GM18519 (cell line): ENCODE measurements at regions not wholly inside any gene's neighbourhood (a gene's known extent, or its start where the extent isn't known, plus 50 kb on each side); places are given as distances from the start of the nearest gene placed in this dataset.
"Not testable (repeated sequence)": the region's sequence is repeated elsewhere in the genome, so short reads cannot be mapped to it uniquely, and the experiment has no call there.

Source experiments
- ATAC-seq: cut with Tn5 transposase; IDR thresholded peaks from one replicate; pipeline ENCODE4 v1.9.1; 2021; ENCODE audit warnings: mild to moderate bottlenecking, moderate library complexity; ENCODE audit not compliant: unreplicated experiment, low FRiP score

- no peak for ATAC-seq
Observed at GRCh38 chr10:52597189-52597863, 175.3 kb downstream of the MBL2 start.

DNA sequence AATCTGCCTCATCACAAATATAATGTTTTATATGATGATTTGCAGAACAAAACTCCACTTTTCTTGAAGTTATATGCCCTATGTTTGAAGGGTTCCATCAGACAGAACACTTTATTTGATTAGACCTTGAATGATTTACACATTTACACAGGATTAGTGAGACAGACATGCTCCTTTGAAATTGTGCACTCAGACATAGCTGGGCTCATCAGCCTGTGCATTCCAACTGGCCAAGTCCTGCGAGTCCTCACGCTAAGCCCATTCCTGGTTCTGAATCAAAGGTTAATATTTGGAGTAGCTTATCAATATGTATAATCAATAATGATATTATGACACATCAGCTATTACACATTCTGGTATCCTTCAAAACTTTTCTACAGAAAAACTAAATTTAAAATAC lies 173.6 kb downstream of the MBL2 start:
- ATAC-seq: no peak

- no peak for ATAC-seq
Observed at GRCh38 chr10:52599551-52600200, 172.9 kb downstream of the MBL2 start.

DNA sequence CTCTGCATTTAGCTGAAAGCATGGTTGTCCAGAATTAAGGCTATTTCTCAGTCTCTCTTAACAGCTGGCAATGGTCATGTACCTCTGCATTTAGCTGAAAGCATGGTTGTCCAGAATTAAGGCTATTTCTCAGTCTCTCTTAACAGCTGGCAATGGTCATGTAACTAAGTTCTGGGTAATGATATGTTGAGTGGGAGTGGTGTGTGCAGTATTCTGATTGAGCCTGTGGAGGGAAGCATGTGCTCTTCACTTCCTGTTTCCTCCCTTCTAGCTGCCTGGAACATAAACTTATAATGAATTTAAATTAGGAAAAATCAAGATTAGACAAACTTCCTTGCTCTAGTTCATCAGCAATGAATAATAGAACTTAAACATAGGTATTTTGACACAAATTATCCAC lies 168.5 kb downstream of the MBL2 start:
- ATAC-seq: not testable (repeated sequence)

GRCh38 chr10:52609071-52609470 lies 163.5 kb downstream of the MBL2 start:
- no peak for ATAC-seq

DNA sequence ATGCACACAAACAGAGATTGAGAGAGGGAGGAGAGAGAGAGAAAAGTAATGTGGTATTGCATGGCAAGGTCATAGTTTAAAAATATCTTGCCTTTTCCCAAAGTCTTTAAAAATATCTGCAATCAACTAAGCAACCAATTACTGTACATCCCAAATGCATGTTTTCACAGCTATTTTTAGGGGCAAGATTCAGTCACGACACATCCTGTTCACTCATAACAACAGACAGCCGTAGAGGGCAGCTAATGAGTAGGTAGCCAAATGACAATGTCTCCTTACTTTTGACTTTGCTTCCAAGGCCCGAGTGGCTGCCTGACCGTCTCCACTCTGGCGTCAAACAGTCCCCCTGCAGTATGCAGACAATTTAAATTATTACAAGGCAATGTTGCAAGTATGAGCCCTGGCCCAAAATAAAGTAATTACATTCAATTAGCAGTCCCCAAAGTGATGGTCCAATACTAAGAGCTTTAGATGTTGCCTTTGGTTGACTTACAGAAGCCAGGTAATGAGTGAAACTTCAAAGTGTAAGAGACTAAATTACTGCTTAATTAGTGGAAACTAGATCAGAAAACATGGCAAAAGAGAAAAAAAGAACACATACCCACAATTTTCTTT lies 162.9 kb downstream of the MBL2 start:
- no peak for ATAC-seq

- no peak for ATAC-seq
Observed at GRCh38 chr10:52615331-52615730, 157.3 kb downstream of the MBL2 start.

- ATAC-seq: no peak
Observed at GRCh38 chr10:52615756-52616394, 156.7 kb downstream of the MBL2 start.

GRCh38 chr10:52616395-52616764 lies 156.2 kb downstream of the MBL2 start:
- ATAC-seq: no peak

DNA sequence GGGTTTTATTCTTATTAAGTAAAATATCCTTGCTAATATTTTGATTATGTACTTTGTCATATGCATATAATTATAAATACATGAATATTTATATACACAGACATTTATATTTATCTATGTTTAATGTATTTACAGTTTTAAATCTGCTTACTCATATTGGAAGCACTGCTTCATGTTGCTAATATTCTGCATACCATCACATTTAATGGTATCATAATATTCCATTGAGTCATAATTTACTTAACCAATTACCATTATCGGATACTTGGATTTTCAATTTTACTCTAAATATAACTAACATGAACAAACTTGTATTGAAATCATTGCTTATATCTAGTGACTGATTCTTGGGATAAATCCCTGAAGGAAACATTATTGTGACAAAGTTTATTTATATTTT lies 155.2 kb downstream of the MBL2 start:
- no peak for ATAC-seq

DNA sequence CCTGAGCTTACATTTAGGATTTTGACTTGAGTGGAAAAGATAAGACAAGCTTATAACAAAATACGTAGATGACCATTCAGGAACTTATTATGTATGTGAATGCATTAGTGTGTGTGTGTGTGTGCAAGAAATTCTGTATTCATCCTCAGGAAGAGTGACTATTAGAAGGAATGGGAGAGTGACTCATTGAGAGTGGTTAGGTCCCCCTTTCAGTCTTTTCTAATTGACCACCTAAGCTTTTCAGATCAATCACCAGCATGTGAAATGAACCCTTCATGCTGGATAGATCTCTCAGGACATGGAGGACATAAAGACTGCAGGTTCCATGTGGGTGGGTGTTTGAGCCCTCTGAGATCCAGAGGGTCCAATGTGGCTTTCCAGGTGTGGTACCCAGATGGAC lies 153.5 kb downstream of the MBL2 start:
- no peak for ATAC-seq

DNA sequence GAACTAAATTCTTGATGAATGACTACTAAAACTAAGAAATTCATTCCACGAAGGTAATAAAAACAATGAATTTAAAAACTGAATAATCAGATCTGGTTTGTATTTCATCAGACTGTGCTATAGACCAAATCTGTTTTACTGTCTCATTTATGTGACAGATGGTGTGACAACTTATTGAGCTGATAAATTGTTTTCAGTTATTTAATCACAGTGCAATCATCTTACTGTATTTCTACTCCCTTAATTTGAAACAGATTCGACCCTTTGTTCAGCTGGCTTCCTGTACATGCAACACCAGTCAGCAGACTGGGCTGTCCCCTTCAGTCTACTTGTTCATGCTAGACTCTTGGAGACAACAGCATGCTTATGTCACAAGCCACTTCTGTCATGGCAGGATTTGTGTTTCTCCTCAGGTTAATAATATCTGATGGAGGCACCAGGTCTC lies 150.9 kb downstream of the MBL2 start:
- ATAC-seq: no peak

DNA sequence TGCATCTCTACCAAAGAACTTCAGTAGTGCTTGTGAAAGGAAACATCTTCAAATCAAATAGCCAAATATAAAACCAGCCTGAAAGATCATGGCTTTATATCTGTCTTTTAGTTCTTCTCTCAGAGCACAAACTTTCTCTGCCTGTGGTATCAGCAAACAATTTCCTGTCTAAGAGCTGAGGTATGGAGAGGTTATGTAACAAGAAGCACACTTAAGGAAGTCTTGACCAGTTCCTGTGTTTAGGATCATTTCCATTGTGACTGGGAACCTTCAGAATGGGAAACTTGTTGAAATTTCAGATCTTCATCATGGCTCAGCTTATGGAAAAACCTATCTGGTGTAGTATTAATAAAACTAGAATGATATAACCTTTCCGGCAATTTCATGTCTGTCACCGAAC lies 148.8 kb downstream of the MBL2 start:
- no peak for ATAC-seq

GRCh38 chr10:52627279-52627678 lies 145.3 kb downstream of the MBL2 start:
- ATAC-seq: no peak

DNA sequence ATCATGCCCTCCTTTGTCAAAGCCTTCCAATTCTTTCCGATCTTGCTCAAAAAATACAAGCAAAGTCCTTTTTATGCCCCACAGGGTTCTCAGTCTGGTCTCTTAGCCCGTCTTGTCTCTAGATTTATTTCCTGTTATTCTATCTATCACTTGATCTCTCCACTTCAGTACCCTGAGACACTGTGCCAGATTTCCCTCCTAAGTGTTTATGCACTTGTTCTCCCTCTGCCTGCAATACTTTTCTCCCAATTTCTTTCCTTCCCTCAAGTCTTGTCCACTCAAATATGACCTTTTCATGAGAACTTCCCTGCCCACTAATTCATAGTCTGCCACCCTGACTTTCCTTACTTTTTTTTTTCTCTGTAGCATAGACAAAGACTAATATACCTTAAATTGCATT lies 141.4 kb downstream of the MBL2 start:
- no peak for ATAC-seq

DNA sequence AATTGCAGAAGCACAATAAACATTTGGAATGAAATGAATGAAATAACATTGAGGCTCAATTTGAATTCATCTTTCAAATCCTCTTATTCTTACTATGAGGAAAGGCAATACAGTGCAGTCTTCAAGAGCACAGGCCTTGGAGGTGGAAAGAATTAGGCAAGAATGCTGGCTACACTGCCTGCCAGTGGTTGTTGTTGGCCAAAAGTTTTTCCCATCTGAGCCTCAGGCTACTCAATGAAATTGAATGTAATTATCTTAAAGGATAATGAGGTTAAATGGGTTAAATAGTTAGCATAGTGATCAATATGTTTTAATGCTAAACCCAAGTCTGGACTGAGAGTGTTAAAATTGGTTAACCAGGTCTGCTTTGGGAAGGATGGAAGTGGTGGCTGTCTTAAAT lies 140.9 kb downstream of the MBL2 start:
- ATAC-seq: no peak

DNA sequence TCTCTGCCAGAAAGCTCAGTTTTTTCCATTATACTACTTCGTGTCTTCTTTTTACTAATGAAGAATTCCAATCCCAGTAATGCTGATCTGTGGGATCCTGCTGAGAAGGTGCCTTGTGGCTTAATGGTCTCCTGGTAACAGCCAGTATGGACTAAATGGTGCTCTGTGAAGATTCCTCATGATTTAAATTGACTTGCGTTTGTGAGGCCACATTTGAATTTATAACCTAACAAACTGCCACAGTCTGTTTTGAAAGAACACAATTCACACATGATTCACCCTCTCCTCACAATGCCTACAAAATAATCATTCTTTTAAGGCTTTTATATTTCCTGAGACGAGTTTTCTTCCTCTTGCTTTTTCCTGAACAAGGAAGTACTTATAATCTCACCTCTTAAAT lies 140.0 kb downstream of the MBL2 start:
- ATAC-seq: no peak

- no peak for ATAC-seq
Observed at GRCh38 chr10:52633266-52633665, 139.3 kb downstream of the MBL2 start.

DNA sequence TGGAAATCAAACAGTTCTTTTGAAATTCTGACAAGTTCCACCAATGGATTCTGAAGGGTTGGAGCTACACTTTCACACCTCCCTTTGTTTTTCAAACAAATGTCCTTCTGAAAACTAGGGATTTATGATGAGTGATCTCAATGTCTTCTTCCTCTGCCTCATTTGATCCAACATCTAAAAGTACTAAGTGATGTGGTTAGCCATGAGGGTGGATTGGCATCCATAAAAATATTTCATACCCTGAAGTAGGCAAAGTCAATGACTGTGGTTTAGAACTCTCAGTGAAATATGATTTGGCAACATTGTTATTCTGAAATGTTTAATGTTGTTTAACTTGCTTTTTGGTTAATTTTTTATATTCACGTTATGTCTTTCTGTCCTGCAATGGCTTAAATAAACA lies 136.9 kb downstream of the MBL2 start:
- ATAC-seq: no peak

DNA sequence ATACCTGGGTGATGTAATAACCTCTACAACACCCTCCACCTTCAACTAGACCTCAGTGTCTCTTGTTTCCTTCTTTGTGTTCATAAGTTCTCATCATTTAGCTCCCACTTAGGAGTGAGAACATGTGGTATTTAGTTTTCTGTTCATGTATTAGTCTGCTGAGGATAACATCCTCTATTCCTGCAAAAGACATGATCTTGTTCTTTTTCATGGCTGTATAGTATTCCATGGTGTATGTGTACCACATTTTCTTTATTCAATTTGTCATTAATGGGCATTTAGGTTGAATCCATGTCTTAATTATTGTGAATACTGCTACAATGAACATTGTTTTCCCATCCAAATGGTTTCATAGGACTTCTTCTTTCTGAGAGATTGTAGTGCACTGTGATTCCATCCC lies 135.7 kb downstream of the MBL2 start:
- ATAC-seq: no peak

DNA sequence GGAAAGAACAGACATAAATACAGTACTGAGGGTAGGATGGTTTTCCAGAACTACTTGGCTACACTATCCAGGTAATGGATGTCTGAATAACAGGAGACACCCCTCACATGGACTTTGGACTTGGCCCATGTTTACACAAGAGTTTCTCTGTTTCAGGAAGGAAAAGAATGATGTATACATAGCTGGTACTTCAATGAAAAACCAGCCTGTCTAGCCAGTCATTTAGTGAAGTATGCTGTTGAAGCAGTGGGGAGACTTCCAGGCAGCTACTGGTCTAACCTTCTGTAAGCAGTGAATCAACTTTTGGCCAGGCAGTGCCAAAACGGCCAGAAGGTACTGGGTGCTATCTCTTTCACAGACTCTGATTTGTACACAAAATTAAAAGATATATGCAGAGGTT lies 135.0 kb downstream of the MBL2 start:
- no peak for ATAC-seq

DNA sequence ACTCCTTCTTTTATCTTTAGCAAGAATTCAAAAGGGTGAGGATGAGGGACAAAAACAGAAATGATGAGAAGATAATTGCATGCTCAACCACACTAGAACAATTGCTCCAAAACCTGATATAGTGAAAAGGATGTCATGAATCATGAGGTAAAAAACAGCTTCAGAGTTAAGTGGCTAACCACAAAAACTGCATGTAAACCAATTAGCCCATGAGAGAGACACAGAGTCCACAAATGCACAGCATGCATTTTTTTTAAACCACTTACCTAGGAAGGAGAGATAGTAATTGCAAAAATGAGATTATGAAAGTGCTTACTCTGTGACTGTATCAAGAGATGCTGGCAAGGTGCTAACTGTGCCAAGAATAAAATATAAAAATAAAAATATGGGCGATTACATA lies 132.9 kb downstream of the MBL2 start:
- ATAC-seq: no peak
